HCT116 (cell line): ENCODE measurements at regions not wholly inside any gene's neighbourhood (a gene's known extent, or its start where the extent isn't known, plus 50 kb on each side); places are given as distances from the start of the nearest gene placed in this dataset.

Experiments
- CTCF ChIP-seq, 3 experiments: fragments of 200-600 bp in 1 of 3; sonication (generic) in 1 of 3; IDR thresholded peaks in 2 of 3; conservative IDR thresholded peaks in 1 of 3; 2 replicates each; pipeline ENCODE4 v1.5.1; 2012 to 2017; ENCODE audit warnings: low read depth in 2 of 3, low read length in 2 of 3, antibody characterized with exemption in 1 of 3, borderline replicate concordance in 1 of 3, control low read depth in 1 of 3, mild to moderate bottlenecking in 1 of 3, mixed read lengths in 1 of 3, mixed run types in 1 of 3, moderate library complexity in 1 of 3; ENCODE audit not compliant: insufficient read depth in 1 of 3
- EGR1 ChIP-seq: IDR thresholded peaks from 2 replicates; pipeline ENCODE4 v1.6.1; 2012; ENCODE audit warnings: low read depth
- MAX ChIP-seq: IDR thresholded peaks from 2 replicates; pipeline ENCODE4 v1.6.1; 2012
- YY1 ChIP-seq: IDR thresholded peaks from 2 replicates; pipeline ENCODE4 v1.6.1; 2011; ENCODE audit warnings: low read length, low read depth, moderate library complexity, mild to moderate bottlenecking; ENCODE audit not compliant: insufficient replicate concordance; ENCODE audit errors: extremely low read depth

- TF ChIP-seq MAX (no peak), YY1 (no peak), CTCF (IDR thresholded peaks at IDR 0.05 in 2 of 3, conservative IDR thresholded peaks at IDR 0.05 in 1 of 3; ENCODE audit: borderline replicate concordance in 1 of 3, insufficient read depth in 1 of 3, low read depth in 2 of 3, low read length in 2 of 3) (no peak), EGR1 (no peak)
Observed at GRCh38 chr19:31947436-31948115, 397.8 kb upstream of the ZNF507 start.
